HG03139 (cell line): ENCODE measurements at regions not wholly inside any gene's neighbourhood (a gene's known extent, or its start where the extent isn't known, plus 50 kb on each side); places are given as distances from the start of the nearest gene placed in this dataset.

ENCODE experiments used
- ATAC-seq: cut with Tn5 transposase; IDR thresholded peaks from one replicate; pipeline ENCODE4 v1.9.1; 2021; ENCODE audit not compliant: unreplicated experiment

GRCh38 chr19:28948026-28948425 is 264.9 kb downstream of the UQCRFS1 start:
- ATAC-seq = no peak

- ATAC-seq = no peak
Observed at GRCh38 chr19:28943651-28944050, 269.3 kb downstream of the UQCRFS1 start.

GRCh38 chr19:28941833-28942232 is 271.1 kb downstream of the UQCRFS1 start:
- no peak for ATAC-seq

GRCh38 chr19:28940751-28941500 is 272.0 kb downstream of the UQCRFS1 start:
- no peak for ATAC-seq

GRCh38 chr19:28939236-28939635 is 273.7 kb downstream of the UQCRFS1 start:
- no peak for ATAC-seq

GRCh38 chr19:28936001-28936400 is 276.9 kb downstream of the UQCRFS1 start:
- no peak for ATAC-seq

GRCh38 chr19:28934631-28935030 is 278.3 kb downstream of the UQCRFS1 start:
- ATAC-seq = no peak

- ATAC-seq = no peak
Observed at GRCh38 chr19:28933039-28933438, 279.9 kb downstream of the UQCRFS1 start.

- no peak for ATAC-seq
Observed at GRCh38 chr19:28932446-28932845, 280.5 kb downstream of the UQCRFS1 start.

GRCh38 chr19:28929006-28929405 is 283.9 kb downstream of the UQCRFS1 start:
- ATAC-seq = no peak

- no peak for ATAC-seq
Observed at GRCh38 chr19:28927456-28927855, 285.5 kb downstream of the UQCRFS1 start.

GRCh38 chr19:28920269-28921066 is 292.5 kb downstream of the UQCRFS1 start:
- ATAC-seq = no peak

- no peak for ATAC-seq
Observed at GRCh38 chr19:28917621-28918020, 295.3 kb downstream of the UQCRFS1 start.

- no peak for ATAC-seq
Observed at GRCh38 chr19:28915737-28916460, 297.1 kb downstream of the UQCRFS1 start.

GRCh38 chr19:28915202-28915601 is 297.7 kb downstream of the UQCRFS1 start:
- no peak for ATAC-seq

GRCh38 chr19:28914173-28914572 is 298.8 kb downstream of the UQCRFS1 start:
- ATAC-seq = no peak

GRCh38 chr19:28913626-28914025 is 299.3 kb downstream of the UQCRFS1 start:
- no peak for ATAC-seq

- ATAC-seq = no peak
Observed at GRCh38 chr19:28908941-28909340, 304.0 kb downstream of the UQCRFS1 start.

GRCh38 chr19:28907534-28907933 is 305.4 kb downstream of the UQCRFS1 start:
- no peak for ATAC-seq

GRCh38 chr19:28905996-28906395 is 307.0 kb downstream of the UQCRFS1 start:
- ATAC-seq = no peak

GRCh38 chr19:28899703-28900102 is 313.2 kb downstream of the UQCRFS1 start:
- no peak for ATAC-seq

- no peak for ATAC-seq
Observed at GRCh38 chr19:28898249-28898648, 314.7 kb downstream of the UQCRFS1 start.
